ENCODE measurements at regions not wholly inside any gene's neighbourhood (a gene's known extent, or its start where the extent isn't known, plus 50 kb on each side); places are given as distances from the start of the nearest gene placed in this dataset.

- no peak for DNase-seq
Observed at GRCh38 chr2:207463433-207463832, 66.3 kb upstream of the CREB1 start.

GRCh38 chr2:207464007-207464406, 65.8 kb upstream of the CREB1 start:
- no peak for DNase-seq

- DNase-seq, result no peak
Observed at GRCh38 chr2:207465894-207466293, 63.9 kb upstream of the CREB1 start.

GRCh38 chr2:207467716-207468347, 61.9 kb upstream of the CREB1 start:
- no peak for DNase-seq

GRCh38 chr2:207468488-207468887, 61.3 kb upstream of the CREB1 start:
- no peak for DNase-seq

GRCh38 chr2:207469451-207469850, 60.3 kb upstream of the CREB1 start:
- no peak for DNase-seq

DNA sequence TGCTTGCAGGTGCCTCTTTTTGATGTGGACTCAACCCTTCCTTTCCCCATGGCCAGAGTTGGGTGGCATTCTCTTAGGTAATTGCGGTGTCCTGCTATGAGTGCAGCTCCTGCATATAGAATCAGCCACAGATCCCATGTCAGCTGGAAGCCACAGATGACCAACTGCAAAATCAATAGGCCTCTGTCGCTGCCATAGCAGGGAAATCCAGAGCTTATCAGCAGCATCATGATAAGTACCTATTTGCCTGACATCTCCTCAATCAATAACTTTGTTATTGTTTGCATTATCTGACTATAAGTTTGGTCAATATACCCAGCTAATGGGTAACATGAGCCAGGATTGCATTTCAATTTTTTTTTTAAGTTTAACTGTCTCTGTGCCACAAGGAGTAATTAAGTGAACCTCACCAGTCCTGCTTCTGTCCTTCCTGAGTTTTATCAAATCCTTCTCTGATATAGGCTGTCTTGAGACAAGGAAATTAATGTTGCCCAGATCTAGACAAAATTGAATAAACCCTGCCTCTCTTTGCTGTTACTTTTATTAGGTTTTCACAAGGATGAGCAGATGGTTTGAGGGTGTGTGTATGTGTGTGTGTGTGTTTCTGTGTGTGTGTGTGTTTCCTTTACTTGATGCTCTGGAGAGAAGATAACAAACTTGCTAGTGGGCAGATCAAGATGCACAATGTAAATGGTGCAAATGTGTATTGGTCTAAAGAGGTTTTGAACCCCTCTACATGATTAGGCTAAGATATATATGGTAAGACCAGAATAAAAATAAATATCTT, 59.6 kb upstream of the CREB1 start:
- DNase-seq, result no peak

- DNase-seq, result no peak
Observed at GRCh38 chr2:207471261-207471660, 58.5 kb upstream of the CREB1 start.

DNA sequence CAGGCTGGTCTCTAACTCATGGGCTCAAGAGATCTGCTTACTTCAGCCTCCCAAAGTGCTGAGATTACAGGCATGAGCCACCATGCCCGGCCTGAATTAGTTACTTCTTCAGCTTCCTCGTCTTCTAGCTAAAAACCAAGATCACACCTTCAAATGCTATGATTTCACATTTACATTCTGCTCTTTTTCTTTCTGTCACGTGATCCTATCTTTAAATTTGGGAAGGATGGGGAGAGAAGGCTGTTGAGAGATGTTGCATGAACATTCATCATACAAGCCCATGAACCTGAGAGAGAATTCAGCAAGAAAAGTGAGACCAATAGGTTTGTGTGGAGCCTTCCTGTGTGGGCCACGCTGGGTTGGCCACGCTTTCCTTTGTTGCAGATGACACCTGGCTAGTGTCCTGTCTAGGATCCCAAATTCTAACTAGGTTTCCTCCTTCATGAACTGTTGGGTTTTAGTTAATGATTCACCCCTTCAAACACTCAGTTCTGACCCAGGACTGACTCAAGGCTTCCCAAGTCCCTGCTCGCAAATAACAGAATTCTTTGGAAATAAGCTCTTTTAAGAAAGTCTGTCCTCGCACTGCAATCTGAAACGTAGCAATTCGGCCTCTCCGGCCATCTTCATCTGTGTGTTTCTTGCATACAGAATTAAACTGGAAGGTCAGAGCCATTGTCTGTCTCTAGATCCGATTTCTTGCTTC, 57.3 kb upstream of the CREB1 start:
- DNase-seq, result no peak

DNA sequence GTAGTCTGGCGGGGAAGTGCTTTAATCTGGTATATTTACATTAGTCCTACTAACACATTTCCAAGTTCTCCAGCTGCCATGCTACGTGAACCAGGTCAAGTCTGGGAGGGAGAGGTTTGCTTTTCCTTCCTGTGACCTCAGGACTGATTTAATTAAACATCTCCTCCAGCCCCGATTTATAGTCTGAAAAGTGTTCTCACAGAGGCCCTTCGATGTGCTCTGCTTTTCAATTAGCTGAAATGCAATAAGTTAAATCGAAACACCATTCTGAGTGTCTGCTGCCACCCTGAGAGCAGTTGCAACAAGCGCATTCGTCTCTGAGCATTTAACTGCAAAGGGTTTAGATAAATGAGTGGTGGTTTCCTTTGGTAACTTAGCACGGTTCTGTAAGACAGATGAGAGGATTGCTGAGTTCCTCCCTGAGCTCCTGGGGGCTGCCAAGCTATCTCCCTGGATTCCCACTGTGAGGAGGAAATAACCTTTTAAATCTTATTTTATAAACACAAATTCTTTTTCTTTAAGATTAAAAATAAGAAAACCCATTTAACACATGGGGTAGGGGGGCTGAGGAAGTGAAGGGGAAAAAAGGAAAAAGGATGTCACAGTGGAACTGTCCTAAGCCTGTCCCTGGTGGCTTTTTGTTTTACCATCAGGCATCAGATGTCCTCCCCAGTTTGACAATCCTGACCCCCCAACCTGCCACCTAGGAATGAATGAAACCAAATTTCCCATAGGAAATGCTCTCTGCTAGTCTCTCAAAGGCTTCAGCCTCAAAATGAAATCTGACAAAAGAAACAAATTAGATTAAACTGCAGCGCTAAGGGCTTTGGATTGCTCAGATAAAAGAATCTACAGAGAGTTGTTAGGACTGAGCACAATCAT, 56.5 kb upstream of the CREB1 start:
- DNase-seq, result peak; percentile 87

DNA sequence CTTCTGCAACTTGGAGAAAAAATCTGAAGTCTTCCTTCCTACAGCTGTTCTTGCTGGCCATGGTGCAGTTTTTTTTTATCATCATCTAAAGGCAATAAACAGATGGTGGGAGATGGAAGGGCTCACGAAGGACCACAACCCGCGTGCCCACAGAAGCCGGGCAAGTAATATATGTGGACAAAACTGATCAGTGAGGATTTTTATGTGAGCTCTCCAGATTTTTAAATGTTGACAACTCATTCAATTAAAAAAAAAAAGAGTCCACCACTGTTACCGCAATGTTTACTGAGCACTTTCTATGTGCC, 55.9 kb upstream of the CREB1 start:
- DNase-seq, result no peak

DNA sequence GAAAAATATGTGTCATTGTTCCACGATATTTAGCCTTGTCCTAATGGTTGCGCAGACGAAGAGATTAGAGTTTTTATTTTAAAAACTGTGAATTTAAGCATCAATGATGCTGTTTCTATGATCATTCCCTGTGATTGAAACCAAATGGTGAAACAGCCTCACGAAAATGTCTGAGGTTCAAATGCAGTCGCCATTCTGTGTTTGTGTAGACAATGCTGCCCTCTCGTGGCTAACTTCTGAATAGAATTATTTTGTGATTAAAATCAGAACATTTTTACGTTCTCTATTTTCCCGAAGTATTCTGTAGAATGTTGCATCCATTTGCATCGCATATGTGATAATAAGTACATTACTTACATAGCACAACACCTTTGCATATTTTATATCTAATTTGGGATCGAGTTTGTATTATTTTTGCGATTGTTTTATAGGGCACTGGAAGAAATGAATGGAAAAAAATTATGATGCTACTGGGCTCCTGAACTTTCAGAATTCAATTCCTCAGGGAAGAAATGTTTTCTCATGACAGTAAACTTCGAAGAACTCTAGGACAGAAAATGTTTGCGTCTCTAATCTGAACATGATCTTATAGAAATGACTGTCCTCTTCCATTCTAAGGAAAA, 54.8 kb upstream of the CREB1 start:
- DNase-seq, result peak; percentile 73

DNA sequence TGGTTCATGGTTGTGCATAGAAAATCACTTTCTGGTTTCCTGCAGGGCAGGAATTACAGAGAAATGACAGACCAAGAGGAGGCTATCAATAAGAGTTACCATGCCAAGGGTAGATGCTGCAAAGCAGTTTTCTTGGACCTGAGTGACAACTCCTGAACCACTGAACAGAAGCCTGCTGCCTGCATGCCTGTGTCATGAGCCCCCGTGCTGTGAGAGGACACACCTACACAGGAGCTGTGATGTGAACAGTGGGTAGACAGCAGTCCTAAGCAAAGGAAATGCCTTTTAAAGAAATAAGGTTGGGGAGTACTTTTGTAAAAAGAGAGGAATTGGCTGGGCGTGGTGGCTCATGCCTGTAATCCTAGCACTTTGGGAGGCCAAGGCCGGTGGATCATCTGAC, 54.2 kb upstream of the CREB1 start:
- DNase-seq, result no peak

- DNase-seq, result no peak
Observed at GRCh38 chr2:207477896-207478295, 51.9 kb upstream of the CREB1 start.

DNA sequence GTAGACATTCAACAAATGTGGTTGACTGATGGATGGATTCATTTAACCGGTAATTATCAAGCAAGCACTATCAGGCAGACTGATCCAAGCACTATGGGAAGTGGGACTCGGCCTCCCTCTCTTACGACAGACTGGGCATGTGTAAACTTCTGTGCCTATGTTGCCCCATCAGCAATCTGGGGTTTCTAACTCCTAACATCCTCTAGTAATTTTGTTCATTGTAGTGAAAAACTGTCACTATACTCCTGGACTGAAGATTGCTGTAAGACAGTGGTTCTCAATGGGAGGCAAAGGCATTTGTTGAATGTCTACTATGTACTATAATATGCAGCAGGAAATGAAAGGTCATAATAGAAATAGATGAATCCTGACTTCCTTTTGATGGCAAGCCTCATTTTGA, 51.2 kb upstream of the CREB1 start:
- DNase-seq, result no peak

GRCh38 chr2:207479198-207479785, 50.5 kb upstream of the CREB1 start:
- no peak for DNase-seq
